Raji (cell line): ENCODE measurements at regions not wholly inside any gene's neighbourhood (a gene's known extent, or its start where the extent isn't known, plus 50 kb on each side); places are given as distances from the start of the nearest gene placed in this dataset.

Experiments
- POLR2A ChIP-seq: IDR thresholded peaks from 2 replicates; pipeline ENCODE4 v1.6.1; 2011; ENCODE audit warnings: low read depth, low read length, control low read depth; ENCODE audit not compliant: insufficient read depth

GRCh38 chr13:73715114-73715910 is 418.9 kb downstream of the KLF12 start:
- TF ChIP-seq POLR2A = no peak

GRCh38 chr13:73714522-73714921 is 419.7 kb downstream of the KLF12 start:
- no peak for TF ChIP-seq POLR2A

GRCh38 chr13:73708393-73708985 is 425.7 kb downstream of the KLF12 start:
- TF ChIP-seq POLR2A = no peak

GRCh38 chr13:73704587-73704986 is 429.6 kb downstream of the KLF12 start:
- no peak for TF ChIP-seq POLR2A

GRCh38 chr13:73703606-73704005 is 430.6 kb downstream of the KLF12 start:
- no peak for TF ChIP-seq POLR2A

- no peak for TF ChIP-seq POLR2A
These were observed 431.7 kb downstream of the KLF12 start for GRCh38 chr13:73702419-73703071.

GRCh38 chr13:73701160-73701559 is 433.0 kb downstream of the KLF12 start:
- no peak for TF ChIP-seq POLR2A

- TF ChIP-seq POLR2A = no peak
These were observed 435.3 kb downstream of the KLF12 start for GRCh38 chr13:73698859-73699258.

GRCh38 chr13:73697166-73697565 is 437.0 kb downstream of the KLF12 start:
- no peak for TF ChIP-seq POLR2A

- no peak for TF ChIP-seq POLR2A
These were observed 437.5 kb downstream of the KLF12 start for GRCh38 chr13:73696713-73697112.

GRCh38 chr13:73696271-73696670 is 437.9 kb downstream of the KLF12 start:
- TF ChIP-seq POLR2A = no peak

GRCh38 chr13:73695325-73695724 is 438.9 kb downstream of the KLF12 start:
- TF ChIP-seq POLR2A = no peak

- TF ChIP-seq POLR2A = no peak
These were observed 441.0 kb downstream of the KLF12 start for GRCh38 chr13:73693215-73693614.

GRCh38 chr13:73691891-73692290 is 442.3 kb downstream of the KLF12 start:
- TF ChIP-seq POLR2A = no peak

GRCh38 chr13:73687929-73688328 is 446.3 kb downstream of the KLF12 start:
- no peak for TF ChIP-seq POLR2A

GRCh38 chr13:73687087-73687486 is 447.1 kb downstream of the KLF12 start:
- TF ChIP-seq POLR2A = no peak
